ENCODE measurements at regions not wholly inside any gene's neighbourhood (a gene's known extent, or its start where the extent isn't known, plus 50 kb on each side); places are given as distances from the start of the nearest gene placed in this dataset.

DNA sequence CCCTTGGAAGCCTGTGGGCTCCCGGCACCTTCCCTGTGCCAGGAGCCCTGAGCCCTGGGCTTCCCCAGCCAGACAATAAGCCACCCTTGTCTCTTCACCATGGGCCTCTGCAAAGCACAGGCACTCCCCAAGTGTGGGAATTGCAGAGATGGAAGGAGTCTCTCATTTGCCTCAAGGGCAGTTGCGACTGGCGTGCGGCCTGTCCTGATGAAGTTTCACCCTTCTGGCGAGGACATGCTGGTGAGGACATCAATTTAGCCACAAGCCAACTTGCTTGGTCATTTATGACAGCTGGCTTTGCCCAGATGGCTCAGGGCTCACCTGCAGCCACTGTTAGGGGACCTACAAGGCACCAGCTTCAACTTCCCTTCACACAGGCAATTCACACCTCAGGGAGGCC is 180.2 kb downstream of the ANAPC1 start:
- DNase-seq, result no peak

DNA sequence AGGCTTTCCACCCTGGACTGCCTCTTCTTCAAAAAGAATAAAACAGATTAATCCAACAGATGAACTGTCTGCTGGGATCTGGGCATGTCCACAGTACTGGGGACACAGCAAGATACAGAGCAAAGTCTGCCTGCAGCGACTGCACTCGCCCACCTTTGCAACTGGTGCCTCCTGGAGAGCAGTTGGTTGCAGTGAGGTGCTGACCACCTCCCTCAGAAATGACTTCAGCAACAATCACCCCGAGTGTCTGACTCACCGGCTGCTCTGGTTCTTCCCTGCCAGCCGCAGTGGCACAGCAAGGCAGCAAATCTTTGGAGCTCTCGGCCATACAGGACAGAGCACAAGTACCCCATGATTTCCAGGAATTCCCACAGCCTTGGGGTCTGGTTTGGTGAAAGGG is 179.7 kb downstream of the ANAPC1 start:
- DNase-seq, result no peak

DNA sequence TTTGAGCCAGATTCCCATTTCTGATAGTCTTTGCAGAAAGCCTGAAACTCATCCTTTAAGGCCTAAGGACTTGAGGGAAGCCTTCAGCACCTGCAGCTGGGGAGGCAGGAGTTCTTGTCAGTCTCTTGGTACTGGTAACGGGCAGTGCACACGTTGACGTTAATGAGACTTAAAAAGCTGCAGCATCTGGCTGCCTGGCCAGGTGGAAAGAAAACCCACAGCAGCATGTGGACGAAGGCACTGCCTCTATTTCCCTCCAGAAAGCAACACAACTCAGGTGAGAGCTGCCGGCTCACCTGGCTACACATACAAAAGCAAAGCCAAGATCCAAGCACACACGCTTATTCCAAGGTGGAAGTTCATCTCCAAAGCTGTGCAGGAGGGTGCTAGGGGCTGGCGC is 178.8 kb downstream of the ANAPC1 start:
- DNase-seq, result no peak

DNA sequence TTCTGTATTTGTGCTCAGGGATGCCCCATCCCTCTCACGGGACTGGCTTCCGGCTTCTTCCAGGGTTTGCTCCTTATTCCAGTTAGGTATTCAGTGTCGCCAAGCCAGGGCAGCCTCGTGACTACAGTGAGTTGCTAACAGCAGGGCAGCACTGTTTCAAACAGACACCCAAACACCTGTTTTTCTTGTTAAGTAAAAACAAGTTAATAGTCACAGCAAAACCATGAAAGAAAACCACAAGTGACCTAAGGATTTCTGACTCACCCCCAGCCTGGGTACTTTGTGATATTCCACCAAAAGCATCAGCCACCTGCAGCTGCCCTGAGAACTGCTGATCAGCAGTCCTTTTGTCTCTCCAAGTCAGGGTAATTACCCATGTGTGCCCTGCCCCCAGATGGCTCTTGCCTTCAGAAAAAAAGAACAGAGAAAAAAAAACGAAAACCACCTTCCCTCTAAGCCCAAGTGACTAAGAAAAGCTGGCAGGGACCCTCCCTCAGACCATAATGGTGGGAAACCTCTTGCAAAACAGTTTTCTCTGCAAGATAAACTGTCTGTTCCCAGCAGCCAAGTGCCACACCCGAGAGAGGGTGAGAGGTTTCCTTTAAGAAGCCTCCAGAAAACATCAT is 178.2 kb downstream of the ANAPC1 start:
- DNase-seq, result no peak

GRCh38 chr2:111706481-111707001 is 177.5 kb downstream of the ANAPC1 start:
- DNase-seq, result no peak

- DNase-seq, result no peak
Observed at GRCh38 chr2:111707700-111708099, 176.3 kb downstream of the ANAPC1 start.

GRCh38 chr2:111708476-111709180 is 175.4 kb downstream of the ANAPC1 start:
- DNase-seq, result no peak

- DNase-seq, result no peak
Observed at GRCh38 chr2:111709321-111709720, 174.7 kb downstream of the ANAPC1 start.

- no peak for DNase-seq
Observed at GRCh38 chr2:111710085-111710484, 173.9 kb downstream of the ANAPC1 start.

DNA sequence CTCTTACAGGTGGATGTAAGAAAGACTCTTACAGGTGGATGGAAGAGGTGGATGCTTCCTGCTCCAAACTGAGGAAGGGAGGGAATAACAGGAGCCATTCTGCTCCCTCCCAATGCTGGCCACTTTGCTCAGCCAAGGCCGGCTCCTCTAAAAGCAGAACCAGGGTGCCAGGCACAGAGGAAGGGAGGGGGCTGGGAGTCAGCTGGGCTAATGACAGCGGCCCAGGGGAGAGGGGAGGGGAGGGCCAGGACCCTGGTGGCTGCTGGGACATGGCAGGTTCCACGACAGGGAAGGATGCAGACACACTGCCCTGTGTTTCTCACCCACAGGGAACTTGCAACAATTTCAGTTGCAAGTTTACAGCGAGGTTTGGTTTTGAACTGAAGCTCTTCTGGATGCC is 173.4 kb downstream of the ANAPC1 start:
- DNase-seq, result no peak

DNA sequence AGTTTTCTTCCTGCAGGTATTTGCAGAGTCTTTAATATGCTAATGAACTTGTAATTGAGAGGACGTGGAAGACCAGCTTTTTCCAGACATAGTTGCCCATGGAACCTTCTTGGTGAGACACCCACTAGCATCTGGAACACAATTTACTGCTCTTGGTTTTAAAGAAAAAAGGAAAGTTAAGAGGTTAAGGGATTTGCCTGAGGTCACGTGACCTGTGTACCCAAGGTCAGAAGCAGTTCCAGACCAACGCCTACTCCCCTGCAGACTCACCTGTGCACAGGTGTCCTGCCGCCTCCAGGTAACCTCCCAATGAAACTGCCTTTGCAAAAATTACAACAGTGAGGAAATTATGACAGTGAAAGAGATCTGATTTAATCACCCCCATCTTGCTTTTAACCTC is 172.7 kb downstream of the ANAPC1 start:
- no peak for DNase-seq

DNA sequence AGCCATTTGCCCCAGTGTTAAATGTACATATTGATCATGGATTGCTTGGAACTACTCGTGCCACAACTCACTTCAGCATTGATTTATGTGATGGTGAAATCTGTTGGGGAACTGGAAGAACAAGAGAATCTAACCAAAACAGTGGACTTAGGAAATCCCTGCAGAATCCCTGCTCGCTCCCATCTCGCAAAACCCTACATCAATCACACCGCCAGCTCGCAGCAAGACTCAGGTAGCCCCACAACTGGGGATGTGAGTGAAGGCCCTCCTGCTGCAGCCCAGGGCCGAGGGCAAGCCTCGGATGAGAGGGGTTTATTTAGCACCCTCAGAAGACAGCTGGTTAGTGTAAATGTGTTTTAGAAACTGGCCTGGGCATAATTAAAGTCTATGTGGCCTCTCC is 171.6 kb downstream of the ANAPC1 start:
- no peak for DNase-seq

DNA sequence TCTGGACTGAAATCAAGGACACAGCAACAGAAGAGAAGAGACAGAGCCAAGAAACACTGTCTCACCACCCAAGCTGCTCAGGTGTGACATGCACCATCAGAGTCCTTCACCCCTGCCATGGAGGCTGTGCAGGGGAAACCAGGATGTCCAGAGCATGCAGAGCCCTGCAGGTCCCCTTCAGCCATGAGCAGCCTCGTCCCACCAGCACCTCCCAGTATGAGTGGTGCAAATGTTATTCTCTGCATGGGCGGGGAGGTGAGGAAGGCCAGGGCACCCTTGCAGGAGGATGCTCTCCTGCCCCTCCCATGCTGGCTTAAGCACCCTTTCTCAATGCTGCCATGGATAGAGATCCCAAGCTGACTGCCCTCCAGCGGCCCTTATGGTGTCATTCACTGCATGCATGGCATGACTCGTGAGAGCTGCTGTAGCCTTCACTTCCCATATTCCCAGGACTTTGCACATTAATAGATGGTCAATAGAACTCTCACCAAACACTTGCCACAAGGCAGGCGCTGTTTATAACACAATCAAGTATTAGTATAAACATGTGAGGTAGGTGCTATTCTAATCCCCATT is 171.0 kb downstream of the ANAPC1 start:
- DNase-seq, result no peak

DNA sequence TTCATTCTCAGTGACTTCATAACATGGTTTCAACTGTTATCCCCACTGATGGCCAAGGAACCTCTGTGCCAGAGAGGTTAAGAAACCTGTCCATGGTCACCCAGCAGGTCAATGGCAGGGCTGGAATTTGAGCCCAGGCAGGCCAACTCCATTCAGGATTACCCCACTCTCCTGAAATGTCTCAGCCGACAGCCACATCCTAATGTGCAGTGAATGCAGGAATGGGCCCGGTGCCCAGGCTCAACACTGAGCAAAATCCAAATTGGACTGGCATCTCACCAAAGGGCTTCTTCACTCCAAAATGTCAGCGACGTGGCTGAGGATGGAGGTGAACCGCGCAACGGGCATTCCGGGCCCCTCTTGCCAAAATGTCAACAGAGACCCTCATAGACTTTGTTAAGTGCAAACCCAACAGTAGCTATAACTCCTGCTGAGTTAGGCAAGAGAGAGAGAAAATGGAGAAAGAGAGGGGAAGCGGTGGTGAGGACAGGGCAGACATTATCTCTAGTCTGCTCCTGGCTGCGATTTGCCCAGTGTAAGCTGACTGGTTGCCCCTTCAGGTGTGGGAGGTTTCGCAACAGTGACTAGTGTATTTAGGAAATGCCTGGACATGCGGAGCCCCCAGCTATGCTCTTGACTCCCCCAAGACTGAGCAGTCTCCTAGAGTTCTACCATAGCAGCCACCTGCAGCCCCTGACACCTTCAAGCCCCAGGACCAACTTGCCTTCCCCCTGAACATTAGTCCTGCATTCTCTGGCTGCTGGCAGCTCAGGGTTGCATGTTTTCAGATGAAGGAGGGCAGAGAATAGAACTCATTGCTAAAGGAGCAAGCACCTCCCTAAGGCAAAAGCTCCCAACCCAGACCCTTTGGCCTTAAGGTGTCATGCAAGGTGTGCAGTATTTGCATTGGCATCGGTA is 167.7 kb downstream of the ANAPC1 start:
- DNase-seq, result no peak

- DNase-seq, result no peak
Observed at GRCh38 chr2:111716905-111717775, 166.9 kb downstream of the ANAPC1 start.
